ENCODE measurements at regions not wholly inside any gene's neighbourhood (a gene's known extent, or its start where the extent isn't known, plus 50 kb on each side); places are given as distances from the start of the nearest gene placed in this dataset.

- Histone ChIP-seq H3K9me3 (no peaks in the 10 kb centered on the region), H3K27me3 (no peaks in the 10 kb centered on the region), H3K4me3 (ENCODE audit: low read depth, low read length) (no peak overlapping the region), H3K4me1 (peaks cover 29% of the 10 kb centered on the region), H3K36me3 (no peaks in the 10 kb centered on the region)
- DNase-seq, result peak; percentile 37
- TF ChIP-seq, protein P1, sequence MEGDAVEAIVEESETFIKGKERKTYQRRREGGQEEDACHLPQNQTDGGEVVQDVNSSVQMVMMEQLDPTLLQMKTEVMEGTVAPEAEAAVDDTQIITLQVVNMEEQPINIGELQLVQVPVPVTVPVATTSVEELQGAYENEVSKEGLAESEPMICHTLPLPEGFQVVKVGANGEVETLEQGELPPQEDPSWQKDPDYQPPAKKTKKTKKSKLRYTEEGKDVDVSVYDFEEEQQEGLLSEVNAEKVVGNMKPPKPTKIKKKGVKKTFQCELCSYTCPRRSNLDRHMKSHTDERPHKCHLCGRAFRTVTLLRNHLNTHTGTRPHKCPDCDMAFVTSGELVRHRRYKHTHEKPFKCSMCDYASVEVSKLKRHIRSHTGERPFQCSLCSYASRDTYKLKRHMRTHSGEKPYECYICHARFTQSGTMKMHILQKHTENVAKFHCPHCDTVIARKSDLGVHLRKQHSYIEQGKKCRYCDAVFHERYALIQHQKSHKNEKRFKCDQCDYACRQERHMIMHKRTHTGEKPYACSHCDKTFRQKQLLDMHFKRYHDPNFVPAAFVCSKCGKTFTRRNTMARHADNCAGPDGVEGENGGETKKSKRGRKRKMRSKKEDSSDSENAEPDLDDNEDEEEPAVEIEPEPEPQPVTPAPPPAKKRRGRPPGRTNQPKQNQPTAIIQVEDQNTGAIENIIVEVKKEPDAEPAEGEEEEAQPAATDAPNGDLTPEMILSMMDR (IDR thresholded peaks at IDR 0.05; ENCODE audit: low read depth, low read length), result no peak
Observed at GRCh38 chr3:184659797-184660301, 52.0 kb downstream of the MAGEF1 start.

- Histone ChIP-seq H3K36me3 (no peaks in the 10 kb centered on the region), H3K9me3 (no peaks in the 10 kb centered on the region), H3K4me3 (ENCODE audit: low read depth, low read length) (no peak overlapping the region), H3K27me3 (no peaks in the 10 kb centered on the region), H3K4me1 (peaks cover 21% of the 10 kb centered on the region)
- no peak for DNase-seq
- TF ChIP-seq, protein P1 (IDR thresholded peaks at IDR 0.05; ENCODE audit: low read depth, low read length), result no peak
Observed at GRCh38 chr3:184658223-184658928, 53.5 kb downstream of the MAGEF1 start.

DNA sequence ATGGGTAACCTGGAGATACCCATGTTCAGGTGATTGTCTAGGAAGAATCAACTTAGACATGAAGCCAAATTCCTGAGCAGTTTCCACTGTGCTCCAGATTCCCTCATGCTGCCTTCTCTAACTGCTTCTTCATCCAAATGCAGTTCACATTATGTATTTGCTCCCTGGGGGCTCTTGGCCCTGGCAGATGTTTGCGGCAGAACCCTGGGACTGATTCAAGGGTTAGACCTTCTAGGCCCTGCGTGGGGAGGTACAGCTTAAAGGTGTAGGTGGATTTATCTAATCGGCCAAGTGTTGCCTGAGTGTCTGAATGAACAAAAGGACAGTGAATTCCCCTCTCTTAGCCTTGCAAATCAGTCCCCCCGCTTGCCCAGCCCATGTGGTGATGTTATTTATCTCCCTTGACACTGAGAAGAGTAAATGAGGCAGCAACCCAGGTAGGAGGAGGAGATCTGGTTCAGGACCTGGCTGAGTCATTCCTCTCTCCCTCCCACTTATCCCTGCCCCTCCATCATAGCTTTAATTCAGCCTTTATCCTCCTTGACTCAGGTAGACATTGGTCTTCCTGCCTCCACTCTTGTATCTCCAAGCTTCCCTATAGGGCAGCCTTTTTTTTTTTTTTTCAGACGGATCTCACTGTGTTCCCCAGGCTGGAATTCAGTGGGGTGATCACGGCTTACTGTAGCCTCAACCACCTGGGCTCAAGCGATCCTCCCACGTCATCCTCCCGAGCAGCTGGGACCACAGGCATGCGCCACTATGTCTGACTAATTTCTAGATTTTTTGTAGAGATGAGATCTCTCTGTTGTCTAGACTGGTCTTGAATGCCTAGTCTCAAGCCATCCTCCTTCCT, 54.8 kb downstream of the MAGEF1 start:
- no peak for DNase-seq

DNA sequence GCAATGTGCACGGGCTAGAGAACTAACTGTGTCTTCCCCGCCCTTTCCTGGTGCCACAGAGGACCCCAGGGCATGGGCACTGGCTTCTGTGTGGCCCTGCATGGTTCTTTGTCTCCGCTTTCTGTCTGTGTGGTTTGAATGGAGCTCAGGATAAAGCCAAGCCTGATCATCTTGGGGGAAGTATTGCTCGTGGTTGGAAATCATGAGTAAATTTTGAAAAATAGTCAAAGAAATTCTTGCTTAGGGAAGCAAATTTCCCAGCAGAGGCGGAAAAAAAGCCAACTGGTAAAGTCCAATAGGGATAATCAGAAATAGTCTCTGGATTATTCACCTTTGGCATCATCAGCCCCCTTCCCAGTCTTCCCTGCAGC, 55.4 kb downstream of the MAGEF1 start:
- Histone ChIP-seq H3K4me1 (peaks cover 21% of the 10 kb centered on the region), H3K36me3 (no peaks in the 10 kb centered on the region), H3K4me3 (ENCODE audit: low read depth, low read length) (no peak overlapping the region), H3K27me3 (no peaks in the 10 kb centered on the region), H3K9me3 (no peaks in the 10 kb centered on the region)
- DNase-seq, result no peak
- TF ChIP-seq, protein P1 (IDR thresholded peaks at IDR 0.05; ENCODE audit: low read depth, low read length), result no peak

More for the DNA sequence above, 54.8 kb downstream of the MAGEF1 start:
- Histone ChIP-seq H3K27me3 (no peaks in the 10 kb centered on the region), H3K4me1 (peaks cover 21% of the 10 kb centered on the region), H3K36me3 (no peaks in the 10 kb centered on the region), H3K9me3 (no peaks in the 10 kb centered on the region), H3K4me3 (ENCODE audit: low read depth, low read length) (no peak overlapping the region)
- TF ChIP-seq, protein P1 (IDR thresholded peaks at IDR 0.05; ENCODE audit: low read depth, low read length), result no peak

GRCh38 chr3:184655597-184655996, 56.3 kb downstream of the MAGEF1 start:
- no peak for DNase-seq
- Histone ChIP-seq H3K4me3 (ENCODE audit: low read depth, low read length) (no peak overlapping the region), H3K9me3 (no peaks in the 10 kb centered on the region), H3K36me3 (no peaks in the 10 kb centered on the region), H3K27me3 (no peaks in the 10 kb centered on the region), H3K4me1 (peaks cover 21% of the 10 kb centered on the region)
- TF ChIP-seq, protein P1 (IDR thresholded peaks at IDR 0.05; ENCODE audit: low read depth, low read length), result no peak

Measured in BE2C (cell line).